ENCODE measurements at regions not wholly inside any gene's neighbourhood (a gene's known extent, or its start where the extent isn't known, plus 50 kb on each side); places are given as distances from the start of the nearest gene placed in this dataset.

DNA sequence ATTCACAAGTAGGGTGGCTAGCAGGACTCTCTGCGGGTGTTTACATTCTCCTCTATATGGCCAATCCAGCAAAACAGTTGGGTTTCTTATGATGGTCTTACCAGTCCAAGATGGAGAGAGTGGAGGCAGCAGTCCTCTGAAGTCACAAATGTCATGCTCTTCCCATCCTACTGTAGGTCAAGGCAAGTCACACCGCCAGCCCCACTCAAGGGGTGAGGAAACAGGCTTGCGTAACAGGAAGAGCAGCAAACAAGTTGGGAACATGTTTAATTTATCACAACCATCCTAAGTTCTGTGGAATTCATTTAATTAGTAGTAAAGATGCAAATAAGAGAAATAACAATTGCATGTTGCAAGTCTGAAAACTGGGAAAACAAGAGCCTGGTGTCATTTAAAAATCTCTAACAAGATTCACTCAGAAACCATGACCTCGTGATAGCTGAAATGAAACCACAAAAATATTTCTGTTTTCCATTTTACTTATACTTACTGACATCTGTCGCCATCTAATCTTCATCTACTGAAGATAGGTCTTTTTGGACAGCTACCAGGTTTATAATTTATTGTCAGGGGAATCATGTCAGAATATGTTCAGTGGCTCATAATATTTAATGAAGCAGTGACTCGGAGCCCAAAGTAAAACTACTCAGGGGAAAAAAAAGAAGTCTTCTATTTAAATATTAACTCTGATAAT lies 349.1 kb upstream of the FMN2 start:
- TF ChIP-seq CBX2 (IDR thresholded peaks at IDR 0.05; ENCODE audit: borderline replicate concordance, low read depth), result no peak
- TF ChIP-seq EHMT2 (IDR thresholded peaks at IDR 0.05; ENCODE audit: low read depth), result no peak
- TF ChIP-seq, protein P1, sequence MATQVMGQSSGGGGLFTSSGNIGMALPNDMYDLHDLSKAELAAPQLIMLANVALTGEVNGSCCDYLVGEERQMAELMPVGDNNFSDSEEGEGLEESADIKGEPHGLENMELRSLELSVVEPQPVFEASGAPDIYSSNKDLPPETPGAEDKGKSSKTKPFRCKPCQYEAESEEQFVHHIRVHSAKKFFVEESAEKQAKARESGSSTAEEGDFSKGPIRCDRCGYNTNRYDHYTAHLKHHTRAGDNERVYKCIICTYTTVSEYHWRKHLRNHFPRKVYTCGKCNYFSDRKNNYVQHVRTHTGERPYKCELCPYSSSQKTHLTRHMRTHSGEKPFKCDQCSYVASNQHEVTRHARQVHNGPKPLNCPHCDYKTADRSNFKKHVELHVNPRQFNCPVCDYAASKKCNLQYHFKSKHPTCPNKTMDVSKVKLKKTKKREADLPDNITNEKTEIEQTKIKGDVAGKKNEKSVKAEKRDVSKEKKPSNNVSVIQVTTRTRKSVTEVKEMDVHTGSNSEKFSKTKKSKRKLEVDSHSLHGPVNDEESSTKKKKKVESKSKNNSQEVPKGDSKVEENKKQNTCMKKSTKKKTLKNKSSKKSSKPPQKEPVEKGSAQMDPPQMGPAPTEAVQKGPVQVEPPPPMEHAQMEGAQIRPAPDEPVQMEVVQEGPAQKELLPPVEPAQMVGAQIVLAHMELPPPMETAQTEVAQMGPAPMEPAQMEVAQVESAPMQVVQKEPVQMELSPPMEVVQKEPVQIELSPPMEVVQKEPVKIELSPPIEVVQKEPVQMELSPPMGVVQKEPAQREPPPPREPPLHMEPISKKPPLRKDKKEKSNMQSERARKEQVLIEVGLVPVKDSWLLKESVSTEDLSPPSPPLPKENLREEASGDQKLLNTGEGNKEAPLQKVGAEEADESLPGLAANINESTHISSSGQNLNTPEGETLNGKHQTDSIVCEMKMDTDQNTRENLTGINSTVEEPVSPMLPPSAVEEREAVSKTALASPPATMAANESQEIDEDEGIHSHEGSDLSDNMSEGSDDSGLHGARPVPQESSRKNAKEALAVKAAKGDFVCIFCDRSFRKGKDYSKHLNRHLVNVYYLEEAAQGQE (IDR thresholded peaks at IDR 0.05), result no peak
- no peak for TF ChIP-seq RNF2 (IDR thresholded peaks at IDR 0.05; ENCODE audit: borderline replicate concordance, low read depth)
- no peak for TF ChIP-seq SMC3 (IDR thresholded peaks at IDR 0.05)
- no peak for TF ChIP-seq RCOR1 (IDR thresholded peaks at IDR 0.05; ENCODE audit: low read depth, low read length)
- TF ChIP-seq, protein P2, sequence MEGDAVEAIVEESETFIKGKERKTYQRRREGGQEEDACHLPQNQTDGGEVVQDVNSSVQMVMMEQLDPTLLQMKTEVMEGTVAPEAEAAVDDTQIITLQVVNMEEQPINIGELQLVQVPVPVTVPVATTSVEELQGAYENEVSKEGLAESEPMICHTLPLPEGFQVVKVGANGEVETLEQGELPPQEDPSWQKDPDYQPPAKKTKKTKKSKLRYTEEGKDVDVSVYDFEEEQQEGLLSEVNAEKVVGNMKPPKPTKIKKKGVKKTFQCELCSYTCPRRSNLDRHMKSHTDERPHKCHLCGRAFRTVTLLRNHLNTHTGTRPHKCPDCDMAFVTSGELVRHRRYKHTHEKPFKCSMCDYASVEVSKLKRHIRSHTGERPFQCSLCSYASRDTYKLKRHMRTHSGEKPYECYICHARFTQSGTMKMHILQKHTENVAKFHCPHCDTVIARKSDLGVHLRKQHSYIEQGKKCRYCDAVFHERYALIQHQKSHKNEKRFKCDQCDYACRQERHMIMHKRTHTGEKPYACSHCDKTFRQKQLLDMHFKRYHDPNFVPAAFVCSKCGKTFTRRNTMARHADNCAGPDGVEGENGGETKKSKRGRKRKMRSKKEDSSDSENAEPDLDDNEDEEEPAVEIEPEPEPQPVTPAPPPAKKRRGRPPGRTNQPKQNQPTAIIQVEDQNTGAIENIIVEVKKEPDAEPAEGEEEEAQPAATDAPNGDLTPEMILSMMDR (IDR thresholded peaks at IDR 0.05), result no peak
- no peak for TF ChIP-seq NR3C1 (IDR thresholded peaks at IDR 0.05)
- TF ChIP-seq, protein P3, sequence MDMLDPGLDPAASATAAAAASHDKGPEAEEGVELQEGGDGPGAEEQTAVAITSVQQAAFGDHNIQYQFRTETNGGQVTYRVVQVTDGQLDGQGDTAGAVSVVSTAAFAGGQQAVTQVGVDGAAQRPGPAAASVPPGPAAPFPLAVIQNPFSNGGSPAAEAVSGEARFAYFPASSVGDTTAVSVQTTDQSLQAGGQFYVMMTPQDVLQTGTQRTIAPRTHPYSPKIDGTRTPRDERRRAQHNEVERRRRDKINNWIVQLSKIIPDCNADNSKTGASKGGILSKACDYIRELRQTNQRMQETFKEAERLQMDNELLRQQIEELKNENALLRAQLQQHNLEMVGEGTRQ (IDR thresholded peaks at IDR 0.05), result no peak
- no peak for TF ChIP-seq MYC (IDR thresholded peaks at IDR 0.05; ENCODE audit: borderline replicate concordance, low read length)

Data from A549 (cell line).